ENCODE measurements at regions not wholly inside any gene's neighbourhood (a gene's known extent, or its start where the extent isn't known, plus 50 kb on each side); places are given as distances from the start of the nearest gene placed in this dataset.

DNA sequence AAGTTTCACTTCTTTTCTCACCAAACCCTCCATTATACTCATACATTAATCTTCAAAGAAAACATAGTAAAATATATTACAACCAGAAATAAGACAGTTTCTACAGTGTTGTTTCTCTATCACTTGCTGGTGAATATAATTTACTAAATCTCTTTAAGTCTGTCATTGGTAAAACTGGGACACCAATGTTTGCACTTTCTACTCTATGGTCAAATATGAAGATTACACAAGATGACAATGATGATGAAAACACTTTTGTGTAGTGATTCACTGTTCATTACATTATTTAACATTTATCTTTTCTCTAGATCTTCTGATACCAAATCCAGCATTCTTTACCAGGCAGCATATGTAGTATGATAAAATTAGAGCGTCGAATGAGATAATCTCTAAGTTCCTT lies 459.1 kb downstream of the DMAC1 start:
- Histone ChIP-seq H3K4me3 (ENCODE audit: low read depth, low read length) (no peak overlapping the region), H3K36me3 (replicated peaks) (no peaks in the 10 kb centered on the region), H3K27ac (no peak overlapping the region), H3K27me3 (replicated peaks) (no peaks in the 10 kb centered on the region)
- DNase-seq: no peak
- TF ChIP-seq, protein P1, sequence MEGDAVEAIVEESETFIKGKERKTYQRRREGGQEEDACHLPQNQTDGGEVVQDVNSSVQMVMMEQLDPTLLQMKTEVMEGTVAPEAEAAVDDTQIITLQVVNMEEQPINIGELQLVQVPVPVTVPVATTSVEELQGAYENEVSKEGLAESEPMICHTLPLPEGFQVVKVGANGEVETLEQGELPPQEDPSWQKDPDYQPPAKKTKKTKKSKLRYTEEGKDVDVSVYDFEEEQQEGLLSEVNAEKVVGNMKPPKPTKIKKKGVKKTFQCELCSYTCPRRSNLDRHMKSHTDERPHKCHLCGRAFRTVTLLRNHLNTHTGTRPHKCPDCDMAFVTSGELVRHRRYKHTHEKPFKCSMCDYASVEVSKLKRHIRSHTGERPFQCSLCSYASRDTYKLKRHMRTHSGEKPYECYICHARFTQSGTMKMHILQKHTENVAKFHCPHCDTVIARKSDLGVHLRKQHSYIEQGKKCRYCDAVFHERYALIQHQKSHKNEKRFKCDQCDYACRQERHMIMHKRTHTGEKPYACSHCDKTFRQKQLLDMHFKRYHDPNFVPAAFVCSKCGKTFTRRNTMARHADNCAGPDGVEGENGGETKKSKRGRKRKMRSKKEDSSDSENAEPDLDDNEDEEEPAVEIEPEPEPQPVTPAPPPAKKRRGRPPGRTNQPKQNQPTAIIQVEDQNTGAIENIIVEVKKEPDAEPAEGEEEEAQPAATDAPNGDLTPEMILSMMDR (IDR thresholded peaks at IDR 0.05; ENCODE audit: low read depth, low read length, missing control alignments): no peak
- in situ Hi-C loops (cut with HindIII; ENCODE audit: low pct_ligation_motif_present, low sequenced_read_pairs): no loop called here

DNA sequence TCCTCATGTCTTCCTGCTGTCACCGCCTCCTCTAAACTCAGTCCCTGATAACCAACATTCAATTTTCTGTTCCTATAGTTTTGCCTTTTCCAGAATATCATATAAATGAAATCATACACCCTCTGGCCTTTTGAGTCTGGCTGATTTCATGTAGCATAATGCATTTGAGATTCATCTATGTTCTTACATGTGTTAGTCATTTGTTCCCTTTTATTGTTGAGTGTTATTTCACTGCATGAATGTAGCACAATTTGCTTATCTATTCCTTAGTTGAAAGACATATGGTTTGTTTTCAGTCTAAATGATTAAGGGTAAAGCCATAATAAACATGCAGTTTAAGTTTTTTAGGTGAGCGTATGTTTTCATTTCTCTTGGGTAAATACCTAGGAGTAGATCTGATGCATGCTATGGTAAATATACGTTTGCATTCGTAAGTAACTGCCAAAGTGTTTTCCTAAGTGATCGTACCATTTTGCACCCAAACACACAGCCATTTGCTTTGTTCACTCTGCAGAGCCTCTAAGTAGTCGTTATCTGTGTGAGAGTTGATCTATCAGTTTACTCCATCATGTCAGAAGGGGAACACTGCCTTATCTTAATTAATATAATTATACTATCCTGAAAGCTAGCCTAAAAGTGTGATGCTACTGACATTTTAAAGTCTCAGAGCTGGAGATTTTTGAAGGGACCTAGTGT lies 460.8 kb downstream of the DMAC1 start:
- no peak overlapping the region for H3K4me3 ChIP-seq (ENCODE audit: low read depth, low read length)
- in situ Hi-C loops (cut with HindIII; ENCODE audit: low pct_ligation_motif_present, low sequenced_read_pairs): no loop called here
- TF ChIP-seq, protein P1 (IDR thresholded peaks at IDR 0.05; ENCODE audit: low read depth, low read length, missing control alignments): no peak
- H3K27me3 ChIP-seq (replicated peaks): no peaks in the 10 kb centered on the region
- H3K27ac ChIP-seq: no peak overlapping the region
- no peaks in the 10 kb centered on the region for H3K36me3 ChIP-seq (replicated peaks)
- no peak for DNase-seq

DNA sequence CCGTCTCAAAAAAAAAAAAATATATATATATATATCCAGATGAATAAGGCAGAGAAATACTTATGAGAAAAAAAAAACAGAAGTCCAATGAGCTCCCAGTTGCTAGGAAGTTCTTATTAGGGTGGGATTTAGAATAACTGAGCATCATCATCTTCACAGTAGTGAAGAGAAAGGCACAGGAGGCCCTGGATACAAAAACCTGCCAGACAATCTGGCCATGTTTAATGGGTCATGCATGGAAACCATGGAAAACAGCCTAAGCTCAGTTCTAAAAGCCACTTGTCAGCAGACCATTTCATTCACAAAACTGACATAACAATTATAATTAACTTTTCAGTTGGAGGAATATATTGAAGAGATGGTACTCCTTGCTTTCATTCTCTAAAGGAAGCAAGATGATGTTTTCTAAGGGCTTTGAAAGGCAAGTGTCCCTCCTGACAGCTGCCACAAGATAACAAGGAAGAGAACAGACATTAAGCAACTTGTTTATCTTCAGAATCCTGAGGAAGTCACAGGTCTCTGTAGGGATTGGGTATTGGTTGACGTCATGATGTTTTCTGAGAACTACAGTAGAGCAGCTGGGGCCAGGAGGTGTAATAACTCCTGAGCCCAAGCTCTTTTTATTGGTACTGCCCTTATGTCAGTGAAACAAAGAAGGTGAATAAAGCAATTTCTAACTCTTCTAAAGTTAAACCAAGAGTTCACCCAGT lies 463.1 kb downstream of the DMAC1 start:
- TF ChIP-seq, protein P1 (IDR thresholded peaks at IDR 0.05; ENCODE audit: low read depth, low read length, missing control alignments): no peak
- in situ Hi-C loops (cut with HindIII; ENCODE audit: low pct_ligation_motif_present, low sequenced_read_pairs): no loop called here
- no peak overlapping the region for H3K4me3 ChIP-seq (ENCODE audit: low read depth, low read length)

DNA sequence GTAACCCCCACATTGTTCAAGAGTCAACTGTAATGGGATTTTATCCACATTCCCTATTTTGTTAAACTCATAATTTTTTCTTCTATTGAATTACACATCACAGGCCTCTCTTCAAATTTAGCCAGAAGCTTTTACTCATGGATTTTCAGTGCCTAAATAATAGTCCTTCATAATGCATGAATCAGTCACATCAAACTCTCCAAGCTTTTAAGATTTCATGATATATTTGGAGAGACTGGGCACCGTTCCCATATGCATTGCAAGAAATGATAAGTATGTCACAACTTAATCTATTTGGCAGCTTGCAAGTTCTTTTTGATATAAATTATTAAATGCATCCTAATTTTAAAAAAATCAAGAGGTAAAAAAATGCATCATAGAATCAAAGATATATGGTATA lies 465.9 kb downstream of the DMAC1 start:
- no peak for DNase-seq
- no peak overlapping the region for H3K27ac ChIP-seq
- no peak overlapping the region for H3K4me3 ChIP-seq (ENCODE audit: low read depth, low read length)
- in situ Hi-C loops (cut with HindIII; ENCODE audit: low pct_ligation_motif_present, low sequenced_read_pairs): no loop called here
- no peaks in the 10 kb centered on the region for H3K36me3 ChIP-seq (replicated peaks)
- TF ChIP-seq, protein P1 (IDR thresholded peaks at IDR 0.05; ENCODE audit: low read depth, low read length, missing control alignments): no peak
- H3K27me3 ChIP-seq (replicated peaks): no peaks in the 10 kb centered on the region

More for the DNA sequence above, 463.1 kb downstream of the DMAC1 start:
- Histone ChIP-seq H3K36me3 (replicated peaks) (no peaks in the 10 kb centered on the region), H3K27ac (no peak overlapping the region), H3K27me3 (replicated peaks) (no peaks in the 10 kb centered on the region)
- no peak for DNase-seq

DNA sequence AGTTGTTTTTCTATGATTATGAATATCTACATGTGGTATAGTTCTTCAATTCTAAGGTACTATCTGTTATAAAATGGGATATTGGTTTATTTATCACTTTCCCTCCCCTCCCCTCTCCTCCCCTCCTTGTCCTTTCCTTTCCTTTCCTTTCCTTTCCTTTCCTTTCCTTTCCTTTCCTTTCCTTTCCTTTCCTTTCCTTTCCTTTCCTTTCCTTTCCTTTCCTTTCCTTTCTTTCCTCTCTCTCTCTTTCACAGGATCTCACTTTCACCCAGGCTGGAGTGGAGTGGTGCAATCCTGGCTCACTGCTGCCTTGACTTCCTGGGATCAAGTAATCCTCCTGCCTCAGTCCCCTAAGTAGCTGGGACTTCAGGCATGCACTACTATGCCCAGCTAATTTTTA lies 466.8 kb downstream of the DMAC1 start:
- DNase-seq: no peak
- H3K27me3 ChIP-seq (replicated peaks): no peaks in the 10 kb centered on the region
- H3K27ac ChIP-seq: no peak overlapping the region
- in situ Hi-C loops (cut with HindIII; ENCODE audit: low pct_ligation_motif_present, low sequenced_read_pairs): no loop called here
- no peaks in the 10 kb centered on the region for H3K36me3 ChIP-seq (replicated peaks)
- H3K4me3 ChIP-seq (ENCODE audit: low read depth, low read length): no peak overlapping the region
- TF ChIP-seq, protein P1 (IDR thresholded peaks at IDR 0.05; ENCODE audit: low read depth, low read length, missing control alignments): no peak

Data from brain microvascular endothelial cell (primary cell).